Liver (tissue), 8 donors: ENCODE measurements at regions not wholly inside any gene's neighbourhood (a gene's known extent, or its start where the extent isn't known, plus 50 kb on each side); places are given as distances from the start of the nearest gene placed in this dataset.

Experiments
- DNase-seq: peaks from one replicate; pipeline ENCODE4 v3.0.0-alpha.2; 2017; ENCODE audit warnings: low spot score
- H3K27ac ChIP-seq, 2 donors: one replicate each; pipeline ENCODE4 v1.7.0; 2013; ENCODE audit warnings: inconsistent platforms in 2 of 2, low read length in 2 of 2, control low read depth in 1 of 2, low read depth in 1 of 2, mild to moderate bottlenecking in 1 of 2
- H3K27me3 ChIP-seq, 4 donors: one replicate each; pipeline versions ENCODE4 v1.6.1 to v1.7.0; 2013; ENCODE audit warnings: low read length in 3 of 4, inconsistent platforms in 1 of 4, mild to moderate bottlenecking in 1 of 4, moderate library complexity in 1 of 4; ENCODE audit not compliant: control insufficient read depth in 4 of 4, insufficient read depth in 4 of 4
- H3K36me3 ChIP-seq, 4 donors: one replicate each; pipeline versions ENCODE4 v1.6.1 to v1.7.0; 2013; ENCODE audit warnings: low read length in 3 of 4, mild to moderate bottlenecking in 3 of 4, low read depth in 1 of 4, moderate library complexity in 1 of 4; ENCODE audit not compliant: control insufficient read depth in 4 of 4, insufficient read depth in 3 of 4
- H3K4me1 ChIP-seq, 4 donors: one replicate each; pipeline versions ENCODE4 v1.6.1 to v1.7.0; 2013; ENCODE audit warnings: low read length in 3 of 4, mild to moderate bottlenecking in 3 of 4, moderate library complexity in 1 of 4; ENCODE audit not compliant: control insufficient read depth in 4 of 4, insufficient read depth in 4 of 4
- H3K4me3 ChIP-seq, 3 donors: one replicate each; pipeline versions ENCODE4 v1.6.1 to v1.7.0; 2013; ENCODE audit warnings: low read length in 3 of 3, control low read depth in 1 of 3, low read depth in 1 of 3, mild to moderate bottlenecking in 1 of 3
- H3K9ac ChIP-seq, 2 donors: one replicate each; pipeline ENCODE4 v1.7.0; 2013; ENCODE audit warnings: low read length in 2 of 2, mild to moderate bottlenecking in 2 of 2, moderate library complexity in 2 of 2, control low read depth in 1 of 2, low read depth in 1 of 2
- H3K9me3 ChIP-seq, 4 donors: one replicate each; pipeline versions ENCODE4 v1.6.1 to v1.7.0; 2013; ENCODE audit warnings: low read length in 3 of 4; ENCODE audit not compliant: control insufficient read depth in 4 of 4
- EGR1 ChIP-seq, 2 donors: IDR thresholded peaks; 2 replicates each; pipeline ENCODE4 v1.6.1; 2016 to 2018; ENCODE audit warnings: antibody characterized with exemption in 2 of 2, low read depth in 2 of 2
- FOXA1 ChIP-seq: IDR thresholded peaks from 2 replicates; pipeline ENCODE4 v1.6.1; 2016; ENCODE audit warnings: antibody characterized with exemption
- FOXA2 ChIP-seq: IDR thresholded peaks from 2 replicates; pipeline ENCODE4 v1.6.1; 2016; ENCODE audit warnings: antibody characterized with exemption
- GABPA ChIP-seq, 2 donors: IDR thresholded peaks in 1 of 2; conservative IDR thresholded peaks in 1 of 2; 2 replicates each; pipeline ENCODE4 v1.6.1; 2016; ENCODE audit warnings: antibody characterized with exemption in 2 of 2, mild to moderate bottlenecking in 1 of 2, moderate library complexity in 1 of 2
- HNF4A ChIP-seq, 2 donors: conservative IDR thresholded peaks; 2 replicates each; pipeline ENCODE4 v1.6.1; 2016; ENCODE audit warnings: antibody characterized with exemption in 2 of 2, mild to moderate bottlenecking in 2 of 2
- JUND ChIP-seq, 2 donors: IDR thresholded peaks; 2 replicates each; pipeline ENCODE4 v1.6.1; 2016; ENCODE audit warnings: antibody characterized with exemption in 2 of 2
- MAX ChIP-seq: IDR thresholded peaks from 2 replicates; pipeline ENCODE4 v1.6.1; 2016; ENCODE audit warnings: antibody characterized with exemption
- NR2F2 ChIP-seq: IDR thresholded peaks from 2 replicates; pipeline ENCODE4 v1.6.1; 2016; ENCODE audit warnings: antibody characterized with exemption
- RXRA ChIP-seq, 2 donors: IDR thresholded peaks; 2 replicates each; pipeline ENCODE4 v1.6.1; 2017 to 2018; ENCODE audit warnings: antibody characterized with exemption in 2 of 2, mild to moderate bottlenecking in 1 of 2
- SP1 ChIP-seq: IDR thresholded peaks from 2 replicates; pipeline ENCODE4 v1.6.1; 2018; ENCODE audit warnings: antibody characterized with exemption, mild to moderate bottlenecking
- TAF1 ChIP-seq: conservative IDR thresholded peaks from 2 replicates; pipeline ENCODE4 v1.6.1; 2016; ENCODE audit warnings: antibody characterized with exemption, mild to moderate bottlenecking
- YY1 ChIP-seq: IDR thresholded peaks from 2 replicates; pipeline ENCODE4 v1.6.1; 2016; ENCODE audit warnings: antibody characterized with exemption, mild to moderate bottlenecking
- WGBS: extraction: QIAGEN DNeasy Blood & Tissue Kit; methylation state at CpG from one replicate; pipeline ENCODE4 v1.1.7; 2013; 5-methylcytosine and 5-hydroxymethylcytosine counted together
- TF ChIP-seq, protein P1 (sequence below): IDR thresholded peaks from 2 replicates; pipeline ENCODE4 v1.6.1; 2016; ENCODE audit warnings: antibody characterized with exemption, mild to moderate bottlenecking
- TF ChIP-seq, protein P2 (sequence below): IDR thresholded peaks from 2 replicates; pipeline ENCODE4 v1.6.1; 2016; ENCODE audit warnings: antibody characterized with exemption
- TF ChIP-seq, protein P3 (sequence below): IDR thresholded peaks from 2 replicates; pipeline ENCODE4 v1.6.1; 2016; ENCODE audit warnings: antibody characterized with exemption
- TF ChIP-seq, protein P4 (sequence below): fragments of 150-350 bp; IDR thresholded peaks from 2 replicates; pipeline ENCODE4 v1.5.1; 2017; ENCODE audit warnings: improper control_type of control experiment, low read depth, low read length; ENCODE audit not compliant: missing input control
- donor health status: healthy.
- donor health status: healthy.
- donor health status: healthy.
- donor health status: healthy.
- donor health status: healthy.

DNA sequence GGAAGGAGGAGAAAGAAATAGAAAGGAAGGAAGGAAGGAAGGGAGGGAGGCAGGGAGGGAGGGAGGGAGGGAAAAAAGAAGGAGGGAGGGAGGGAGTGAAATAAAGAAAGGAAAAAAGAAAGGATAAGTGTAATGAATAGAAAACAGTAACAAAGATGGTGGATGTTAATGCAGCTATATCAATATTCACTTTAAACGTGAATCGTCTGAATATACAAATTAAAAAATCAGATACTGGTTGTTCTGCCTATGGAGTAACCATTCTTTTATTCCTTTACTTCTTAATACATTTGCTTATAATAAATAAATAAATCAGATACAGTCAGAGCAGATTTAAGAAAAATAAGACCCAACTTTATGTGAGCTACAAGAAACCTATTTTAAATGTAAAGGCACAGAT, 1520.4 kb downstream of the TBC1D22A start (continued):
- TF ChIP-seq TAF1 (no peak), FOXA1 (no peak), EGR1 (IDR thresholded peaks at IDR 0.05; ENCODE audit: low read depth in 2 of 2) (no peak)

GRCh38 chr22:48279461-48279756, 1517.0 kb downstream of the TBC1D22A start:
- TF ChIP-seq SP1 (no peak), HNF4A (conservative IDR thresholded peaks at IDR 0.05) (no peak), NR2F2 (no peak), FOXA1 (no peak), FOXA2 (no peak), EGR1 (IDR thresholded peaks at IDR 0.05; ENCODE audit: low read depth in 2 of 2) (no peak), TAF1 (no peak), YY1 (no peak), MAX (no peak), RXRA (IDR thresholded peaks at IDR 0.05) (no peak), JUND (IDR thresholded peaks at IDR 0.05) (no peak), GABPA (IDR thresholded peaks at IDR 0.05 in 1 of 2, conservative IDR thresholded peaks at IDR 0.05 in 1 of 2) (no peak)
- TF ChIP-seq, protein P1, sequence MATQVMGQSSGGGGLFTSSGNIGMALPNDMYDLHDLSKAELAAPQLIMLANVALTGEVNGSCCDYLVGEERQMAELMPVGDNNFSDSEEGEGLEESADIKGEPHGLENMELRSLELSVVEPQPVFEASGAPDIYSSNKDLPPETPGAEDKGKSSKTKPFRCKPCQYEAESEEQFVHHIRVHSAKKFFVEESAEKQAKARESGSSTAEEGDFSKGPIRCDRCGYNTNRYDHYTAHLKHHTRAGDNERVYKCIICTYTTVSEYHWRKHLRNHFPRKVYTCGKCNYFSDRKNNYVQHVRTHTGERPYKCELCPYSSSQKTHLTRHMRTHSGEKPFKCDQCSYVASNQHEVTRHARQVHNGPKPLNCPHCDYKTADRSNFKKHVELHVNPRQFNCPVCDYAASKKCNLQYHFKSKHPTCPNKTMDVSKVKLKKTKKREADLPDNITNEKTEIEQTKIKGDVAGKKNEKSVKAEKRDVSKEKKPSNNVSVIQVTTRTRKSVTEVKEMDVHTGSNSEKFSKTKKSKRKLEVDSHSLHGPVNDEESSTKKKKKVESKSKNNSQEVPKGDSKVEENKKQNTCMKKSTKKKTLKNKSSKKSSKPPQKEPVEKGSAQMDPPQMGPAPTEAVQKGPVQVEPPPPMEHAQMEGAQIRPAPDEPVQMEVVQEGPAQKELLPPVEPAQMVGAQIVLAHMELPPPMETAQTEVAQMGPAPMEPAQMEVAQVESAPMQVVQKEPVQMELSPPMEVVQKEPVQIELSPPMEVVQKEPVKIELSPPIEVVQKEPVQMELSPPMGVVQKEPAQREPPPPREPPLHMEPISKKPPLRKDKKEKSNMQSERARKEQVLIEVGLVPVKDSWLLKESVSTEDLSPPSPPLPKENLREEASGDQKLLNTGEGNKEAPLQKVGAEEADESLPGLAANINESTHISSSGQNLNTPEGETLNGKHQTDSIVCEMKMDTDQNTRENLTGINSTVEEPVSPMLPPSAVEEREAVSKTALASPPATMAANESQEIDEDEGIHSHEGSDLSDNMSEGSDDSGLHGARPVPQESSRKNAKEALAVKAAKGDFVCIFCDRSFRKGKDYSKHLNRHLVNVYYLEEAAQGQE = no peak
- TF ChIP-seq, protein P2, sequence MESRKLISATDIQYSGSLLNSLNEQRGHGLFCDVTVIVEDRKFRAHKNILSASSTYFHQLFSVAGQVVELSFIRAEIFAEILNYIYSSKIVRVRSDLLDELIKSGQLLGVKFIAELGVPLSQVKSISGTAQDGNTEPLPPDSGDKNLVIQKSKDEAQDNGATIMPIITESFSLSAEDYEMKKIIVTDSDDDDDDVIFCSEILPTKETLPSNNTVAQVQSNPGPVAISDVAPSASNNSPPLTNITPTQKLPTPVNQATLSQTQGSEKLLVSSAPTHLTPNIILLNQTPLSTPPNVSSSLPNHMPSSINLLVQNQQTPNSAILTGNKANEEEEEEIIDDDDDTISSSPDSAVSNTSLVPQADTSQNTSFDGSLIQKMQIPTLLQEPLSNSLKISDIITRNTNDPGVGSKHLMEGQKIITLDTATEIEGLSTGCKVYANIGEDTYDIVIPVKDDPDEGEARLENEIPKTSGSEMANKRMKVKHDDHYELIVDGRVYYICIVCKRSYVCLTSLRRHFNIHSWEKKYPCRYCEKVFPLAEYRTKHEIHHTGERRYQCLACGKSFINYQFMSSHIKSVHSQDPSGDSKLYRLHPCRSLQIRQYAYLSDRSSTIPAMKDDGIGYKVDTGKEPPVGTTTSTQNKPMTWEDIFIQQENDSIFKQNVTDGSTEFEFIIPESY = no peak
- TF ChIP-seq, protein P3, sequence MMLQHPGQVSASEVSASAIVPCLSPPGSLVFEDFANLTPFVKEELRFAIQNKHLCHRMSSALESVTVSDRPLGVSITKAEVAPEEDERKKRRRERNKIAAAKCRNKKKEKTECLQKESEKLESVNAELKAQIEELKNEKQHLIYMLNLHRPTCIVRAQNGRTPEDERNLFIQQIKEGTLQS = no peak
- TF ChIP-seq, protein P4, sequence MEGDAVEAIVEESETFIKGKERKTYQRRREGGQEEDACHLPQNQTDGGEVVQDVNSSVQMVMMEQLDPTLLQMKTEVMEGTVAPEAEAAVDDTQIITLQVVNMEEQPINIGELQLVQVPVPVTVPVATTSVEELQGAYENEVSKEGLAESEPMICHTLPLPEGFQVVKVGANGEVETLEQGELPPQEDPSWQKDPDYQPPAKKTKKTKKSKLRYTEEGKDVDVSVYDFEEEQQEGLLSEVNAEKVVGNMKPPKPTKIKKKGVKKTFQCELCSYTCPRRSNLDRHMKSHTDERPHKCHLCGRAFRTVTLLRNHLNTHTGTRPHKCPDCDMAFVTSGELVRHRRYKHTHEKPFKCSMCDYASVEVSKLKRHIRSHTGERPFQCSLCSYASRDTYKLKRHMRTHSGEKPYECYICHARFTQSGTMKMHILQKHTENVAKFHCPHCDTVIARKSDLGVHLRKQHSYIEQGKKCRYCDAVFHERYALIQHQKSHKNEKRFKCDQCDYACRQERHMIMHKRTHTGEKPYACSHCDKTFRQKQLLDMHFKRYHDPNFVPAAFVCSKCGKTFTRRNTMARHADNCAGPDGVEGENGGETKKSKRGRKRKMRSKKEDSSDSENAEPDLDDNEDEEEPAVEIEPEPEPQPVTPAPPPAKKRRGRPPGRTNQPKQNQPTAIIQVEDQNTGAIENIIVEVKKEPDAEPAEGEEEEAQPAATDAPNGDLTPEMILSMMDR = no peak
- Histone ChIP-seq H3K36me3 (no peaks in the 10 kb centered on the region), H3K9me3 (peaks cover 0 to 1% (median 0%) of the 10 kb centered on the region in 4 donors), H3K27me3 (peaks cover 0 to 3% (median 0%) of the 10 kb centered on the region in 4 donors), H3K4me1 (no peaks in the 10 kb centered on the region), H3K9ac (no peak overlapping the region), H3K4me3 (no peak overlapping the region), H3K27ac (no peak overlapping the region)
- DNase-seq = no peak
- 83% methylated on average over 6 of the region's 6 CpGs for WGBS
